ENCODE measurements at regions not wholly inside any gene's neighbourhood (a gene's known extent, or its start where the extent isn't known, plus 50 kb on each side); places are given as distances from the start of the nearest gene placed in this dataset.

GRCh38 chr6:168968228-168968627, 285.4 kb downstream of the THBS2 start:
- TF ChIP-seq POLR2A (IDR thresholded peaks at IDR 0.05) (no peak), CTCF (IDR thresholded peaks at IDR 0.05) (no peak)
